Lower lobe of right lung (tissue), 2 donors: ENCODE measurements at regions not wholly inside any gene's neighbourhood (a gene's known extent, or its start where the extent isn't known, plus 50 kb on each side); places are given as distances from the start of the nearest gene placed in this dataset.
"Not testable (repeated sequence)": the region's sequence is repeated elsewhere in the genome, so short reads cannot be mapped to it uniquely, and the experiment has no call there.

Experiments used
- ATAC-seq, 2 donors: fragments of 200-7000 bp; cut with Tn5 transposase; one replicate each; pipeline ENCODE4 v1.9.1; 2020 to 2022; ENCODE audit warnings: mild to moderate bottlenecking in 2 of 2, moderate library complexity in 2 of 2
- DNase-seq: peaks from one replicate; pipeline ENCODE4 v3.0.0-alpha.2; 2020
- H3K27ac ChIP-seq: fragments of 200-600 bp; one replicate; pipeline ENCODE4 v1.8.0; 2022
- H3K27me3 ChIP-seq: fragments of 200-600 bp; one replicate; pipeline ENCODE4 v1.8.0; 2022; ENCODE audit warnings: low read depth
- H3K36me3 ChIP-seq: fragments of 200-600 bp; one replicate; pipeline ENCODE4 v1.8.0; 2022; ENCODE audit warnings: mild to moderate bottlenecking
- H3K4me1 ChIP-seq: fragments of 200-600 bp; one replicate; pipeline ENCODE4 v1.8.0; 2022
- H3K4me3 ChIP-seq: fragments of 200-600 bp; one replicate; pipeline ENCODE4 v1.8.0; 2022; ENCODE audit warnings: mild to moderate bottlenecking
- H3K9me3 ChIP-seq: fragments of 200-600 bp; one replicate; pipeline ENCODE4 v1.8.0; 2022
- intact Hi-C: fragments of 100-400 bp; cut with DNase I; formaldehyde crosslinking; loops from one replicate; pipeline ENCODE4 v1.11.0; 2022
- TF ChIP-seq, protein P1 (sequence below): fragments of 200-600 bp; IDR thresholded peaks from one replicate; pipeline ENCODE4 v1.8.0; 2022; ENCODE audit warnings: antibody characterized with exemption, mild to moderate bottlenecking
- donor health status: DM: no; HTN: yes; CAD: no; lungs with severe emphysema.

DNA sequence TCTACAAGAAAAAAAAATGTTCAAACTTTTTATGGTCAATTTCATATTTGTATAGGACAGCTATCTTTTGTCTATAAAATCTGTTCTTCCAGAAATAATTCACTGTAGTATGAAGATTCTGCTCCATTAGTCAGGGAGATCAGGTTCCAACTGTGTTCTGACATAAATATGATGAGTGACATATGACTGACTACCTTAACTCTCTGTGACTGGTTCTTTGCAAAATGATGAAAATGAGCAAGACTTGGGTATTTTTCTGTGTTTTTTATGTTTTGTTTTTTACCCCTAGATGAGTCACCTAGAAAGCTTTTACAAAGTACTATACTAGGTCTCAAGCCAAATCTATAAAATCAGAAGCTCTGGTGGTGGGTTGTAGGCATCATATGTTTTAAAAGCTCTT lies 229.6 kb downstream of the MMUT start:
- DNase-seq (no peak), ATAC-seq (no peak)
- Histone ChIP-seq H3K4me1 (no peaks in the 10 kb centered on the region), H3K27ac (no peak overlapping the region), H3K4me3 (no peak overlapping the region), H3K36me3 (no peaks in the 10 kb centered on the region), H3K27me3 (no peaks in the 10 kb centered on the region), H3K9me3 (peaks cover 5% of the 10 kb centered on the region)
- TF ChIP-seq, protein P1, sequence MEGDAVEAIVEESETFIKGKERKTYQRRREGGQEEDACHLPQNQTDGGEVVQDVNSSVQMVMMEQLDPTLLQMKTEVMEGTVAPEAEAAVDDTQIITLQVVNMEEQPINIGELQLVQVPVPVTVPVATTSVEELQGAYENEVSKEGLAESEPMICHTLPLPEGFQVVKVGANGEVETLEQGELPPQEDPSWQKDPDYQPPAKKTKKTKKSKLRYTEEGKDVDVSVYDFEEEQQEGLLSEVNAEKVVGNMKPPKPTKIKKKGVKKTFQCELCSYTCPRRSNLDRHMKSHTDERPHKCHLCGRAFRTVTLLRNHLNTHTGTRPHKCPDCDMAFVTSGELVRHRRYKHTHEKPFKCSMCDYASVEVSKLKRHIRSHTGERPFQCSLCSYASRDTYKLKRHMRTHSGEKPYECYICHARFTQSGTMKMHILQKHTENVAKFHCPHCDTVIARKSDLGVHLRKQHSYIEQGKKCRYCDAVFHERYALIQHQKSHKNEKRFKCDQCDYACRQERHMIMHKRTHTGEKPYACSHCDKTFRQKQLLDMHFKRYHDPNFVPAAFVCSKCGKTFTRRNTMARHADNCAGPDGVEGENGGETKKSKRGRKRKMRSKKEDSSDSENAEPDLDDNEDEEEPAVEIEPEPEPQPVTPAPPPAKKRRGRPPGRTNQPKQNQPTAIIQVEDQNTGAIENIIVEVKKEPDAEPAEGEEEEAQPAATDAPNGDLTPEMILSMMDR, result no peak
- intact Hi-C loops, result no loop called here

DNA sequence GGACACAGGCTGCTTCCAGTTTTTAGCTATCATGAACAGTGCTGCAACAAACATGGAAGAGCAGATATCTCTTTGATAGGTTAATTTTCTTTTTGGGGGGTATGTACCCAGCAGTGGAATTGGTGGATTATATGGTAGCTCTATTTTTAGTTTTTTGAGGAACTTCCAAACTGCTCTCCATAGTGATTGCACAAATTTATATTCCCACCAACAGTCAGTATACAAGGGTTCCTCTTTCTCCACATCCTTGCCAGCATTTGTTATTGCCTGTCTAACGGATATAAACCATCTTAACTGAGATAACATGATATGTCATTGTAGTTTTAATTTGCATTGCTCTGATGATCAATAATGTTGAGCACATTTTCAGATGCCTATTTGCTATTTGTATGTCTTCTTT lies 237.6 kb downstream of the MMUT start:
- Histone ChIP-seq H3K27ac (no peak overlapping the region), H3K27me3 (no peaks in the 10 kb centered on the region), H3K9me3 (peaks cover 5% of the 10 kb centered on the region), H3K4me3 (no peak overlapping the region), H3K36me3 (no peaks in the 10 kb centered on the region), H3K4me1 (no peaks in the 10 kb centered on the region)
- DNase-seq, result no peak
- TF ChIP-seq, protein P1, result no peak
- ATAC-seq, result no peak
- intact Hi-C loops, result no loop called here

DNA sequence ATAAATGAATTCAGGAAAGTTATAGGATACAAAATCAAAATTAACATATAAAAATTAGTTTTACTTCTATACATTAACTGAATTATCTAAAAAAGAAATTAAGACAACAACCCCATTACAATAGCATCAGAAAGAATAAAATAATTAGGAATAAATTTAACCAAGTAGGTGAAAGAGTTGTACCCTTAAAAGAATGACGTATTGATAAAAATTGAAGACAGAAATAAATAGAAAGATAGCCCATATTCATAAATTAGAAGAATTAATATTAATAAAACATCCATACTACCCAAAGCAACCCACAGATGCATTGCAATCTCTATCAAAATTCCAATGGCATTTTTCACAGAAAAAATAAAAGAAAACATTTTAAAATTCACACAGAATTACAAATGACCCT lies 242.8 kb downstream of the MMUT start:
- Histone ChIP-seq H3K4me3 (no peak overlapping the region), H3K36me3 (no peaks in the 10 kb centered on the region), H3K4me1 (no peaks in the 10 kb centered on the region), H3K27me3 (no peaks in the 10 kb centered on the region), H3K27ac (no peak overlapping the region), H3K9me3 (no peaks in the 10 kb centered on the region)
- TF ChIP-seq, protein P1, result no peak
- intact Hi-C loops, result no loop called here
- ATAC-seq (no peak), DNase-seq (no peak)

DNA sequence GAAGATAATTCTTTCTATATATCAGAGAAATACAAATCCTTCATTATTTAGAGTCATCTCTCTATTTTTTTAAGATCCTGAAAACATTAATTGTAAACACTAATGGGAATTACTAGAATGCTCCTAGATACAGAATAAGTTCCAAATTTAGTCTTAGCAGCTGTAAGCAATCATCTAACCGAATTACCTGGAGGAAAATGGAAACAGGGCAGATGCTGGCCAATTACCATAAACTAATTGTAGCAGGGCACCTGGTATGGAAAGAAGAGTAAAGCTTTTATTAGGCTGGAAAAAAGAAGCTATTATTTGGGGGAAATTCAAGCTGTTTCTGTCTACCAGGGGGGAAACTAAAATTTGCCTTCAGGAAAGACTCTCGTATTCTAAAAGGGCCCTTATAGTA lies 257.5 kb downstream of the MMUT start:
- H3K4me3 ChIP-seq, result no peak overlapping the region
- H3K27me3 ChIP-seq, result no peaks in the 10 kb centered on the region
- no peaks in the 10 kb centered on the region for H3K36me3 ChIP-seq
- ATAC-seq, result no peak
- intact Hi-C loops, result no loop called here
- TF ChIP-seq, protein P1, result no peak
- H3K4me1 ChIP-seq, result no peaks in the 10 kb centered on the region
- no peaks in the 10 kb centered on the region for H3K9me3 ChIP-seq
- no peak overlapping the region for H3K27ac ChIP-seq
- no peak for DNase-seq

DNA sequence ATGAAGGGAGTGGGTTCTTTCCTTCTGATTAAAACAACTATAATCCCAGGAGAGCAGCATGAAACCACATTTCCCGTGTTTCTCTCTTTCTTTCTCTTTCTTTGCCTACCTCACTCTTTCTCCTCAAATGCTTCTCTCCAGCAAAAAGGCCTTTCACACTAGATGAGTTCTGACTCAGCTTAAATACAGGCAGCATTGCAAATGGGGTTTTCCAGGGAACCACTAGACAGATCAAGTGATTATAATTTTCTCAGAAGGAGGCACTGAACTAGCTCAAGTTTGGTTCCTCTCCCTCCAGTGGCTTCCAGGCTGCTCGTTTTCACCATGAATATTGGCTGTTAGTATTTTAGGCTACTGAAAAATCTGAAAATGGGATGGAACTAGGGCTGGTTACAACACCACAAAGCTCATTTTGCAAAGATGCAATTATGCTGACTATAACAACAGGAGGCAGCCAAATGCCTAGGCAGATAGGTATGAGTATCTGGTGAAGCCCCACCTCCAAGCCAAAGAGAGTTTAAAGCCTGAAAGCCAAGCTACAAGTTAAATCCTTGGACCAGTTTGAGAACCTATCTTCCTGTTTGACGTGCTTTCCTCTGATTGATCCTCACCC lies 260.0 kb downstream of the MMUT start:
- Histone ChIP-seq H3K4me3 (no peak overlapping the region), H3K9me3 (no peaks in the 10 kb centered on the region), H3K36me3 (no peaks in the 10 kb centered on the region), H3K4me1 (no peaks in the 10 kb centered on the region), H3K27ac (no peak overlapping the region), H3K27me3 (no peaks in the 10 kb centered on the region)
- TF ChIP-seq, protein P1, result no peak
- intact Hi-C loops, result no loop called here
- no peak for ATAC-seq
- no peak for DNase-seq

DNA sequence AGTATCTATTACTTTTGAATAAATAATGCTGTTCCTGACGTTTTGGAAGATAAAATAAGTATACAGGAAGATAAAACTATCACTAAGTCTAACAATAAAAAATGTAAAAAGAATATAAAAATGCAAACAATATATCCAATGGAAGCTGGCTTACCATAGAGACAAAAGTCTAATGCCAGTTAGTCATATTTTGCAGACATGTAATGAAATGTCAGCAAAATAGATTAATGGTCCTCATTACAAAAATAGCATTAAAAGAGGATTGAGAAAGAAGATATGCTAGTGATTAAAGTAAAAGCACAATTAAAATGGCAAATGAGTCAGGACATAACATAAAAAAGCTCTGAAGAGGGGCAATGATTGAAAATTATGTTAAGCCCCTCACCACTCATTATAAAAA lies 265.0 kb downstream of the MMUT start:
- intact Hi-C loops, result no loop called here
- TF ChIP-seq, protein P1, result no peak
- no peaks in the 10 kb centered on the region for H3K27me3 ChIP-seq
- no peak for DNase-seq
- H3K4me1 ChIP-seq, result no peaks in the 10 kb centered on the region
- no peak for ATAC-seq
- no peaks in the 10 kb centered on the region for H3K36me3 ChIP-seq
- H3K4me3 ChIP-seq, result no peak overlapping the region
- no peak overlapping the region for H3K27ac ChIP-seq
- H3K9me3 ChIP-seq, result no peaks in the 10 kb centered on the region

DNA sequence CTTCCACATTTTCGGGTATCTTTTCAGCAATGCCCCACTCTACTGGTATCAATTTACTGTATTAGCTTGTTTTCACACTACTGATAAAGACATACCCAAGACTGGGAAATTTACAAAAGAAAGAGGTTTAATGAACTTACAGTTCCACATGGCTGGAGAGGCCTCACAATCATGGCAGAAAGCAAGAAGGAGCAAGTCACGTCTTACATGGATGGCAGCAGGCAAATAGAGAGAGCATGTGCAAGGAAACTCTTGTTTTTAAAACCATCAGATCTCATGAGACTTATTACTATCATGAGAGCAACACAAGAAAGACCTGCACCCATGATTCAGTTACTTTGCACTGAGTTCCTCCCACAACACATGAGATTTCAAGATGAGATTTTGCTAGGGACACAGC lies 300.7 kb downstream of the MMUT start:
- H3K9me3 ChIP-seq, H3K4me1 ChIP-seq, H3K36me3 ChIP-seq, intact Hi-C loops, H3K4me3 ChIP-seq, H3K27me3 ChIP-seq, DNase-seq, ATAC-seq, H3K27ac ChIP-seq: not testable (repeated sequence)
